ENCODE measurements at regions not wholly inside any gene's neighbourhood (a gene's known extent, or its start where the extent isn't known, plus 50 kb on each side); places are given as distances from the start of the nearest gene placed in this dataset.

GRCh38 chr1:22291057-22291456 is 148.2 kb upstream of the WNT4 start:
- TF ChIP-seq EZH2 (IDR thresholded peaks at IDR 0.05) (no peak), POLR2AphosphoS5 (IDR thresholded peaks at IDR 0.05; ENCODE audit: borderline replicate concordance, low read depth, low read length) (no peak), FOXP2 (optimal IDR thresholded peaks at IDR 0.05; ENCODE audit: control extremely low read depth, extremely low read length, insufficient read depth) (no peak)
